Amniotic epithelial cell (primary cell): ENCODE measurements at regions not wholly inside any gene's neighbourhood (a gene's known extent, or its start where the extent isn't known, plus 50 kb on each side); places are given as distances from the start of the nearest gene placed in this dataset.
A peak's percentile ranks its signal among the peaks of the same experiment; 100 is the strongest.
"Not testable (repeated sequence)": the region's sequence is repeated elsewhere in the genome, so short reads cannot be mapped to it uniquely, and the experiment has no call there.

Experiments used
- DNase-seq: peaks from one replicate; pipeline ENCODE4 v3.0.0-alpha.2; 2010; ENCODE audit warnings: low read depth

- DNase-seq, result peak; percentile 21
Measured at GRCh38 chr5:89213573-89213972, 330.6 kb upstream of the MEF2C start.

- DNase-seq, result peak; percentile 63
Measured at GRCh38 chr5:89211836-89212235, 328.9 kb upstream of the MEF2C start.

- no peak for DNase-seq
Measured at GRCh38 chr5:89208811-89209210, 325.8 kb upstream of the MEF2C start.

- DNase-seq, result no peak
Measured at GRCh38 chr5:89208392-89208791, 325.4 kb upstream of the MEF2C start.

GRCh38 chr5:89204756-89205155, 321.8 kb upstream of the MEF2C start:
- DNase-seq, result no peak

- no peak for DNase-seq
Measured at GRCh38 chr5:89203611-89204010, 320.6 kb upstream of the MEF2C start.

- DNase-seq, result no peak
Measured at GRCh38 chr5:89200899-89201298, 317.9 kb upstream of the MEF2C start.

GRCh38 chr5:89199306-89199705, 316.3 kb upstream of the MEF2C start:
- DNase-seq, result no peak

- no peak for DNase-seq
Measured at GRCh38 chr5:89191374-89191773, 308.4 kb upstream of the MEF2C start.

GRCh38 chr5:89190515-89191265, 307.7 kb upstream of the MEF2C start:
- DNase-seq, result no peak

GRCh38 chr5:89187883-89188465, 305.0 kb upstream of the MEF2C start:
- no peak for DNase-seq

- DNase-seq, result no peak
Measured at GRCh38 chr5:89187268-89187667, 304.3 kb upstream of the MEF2C start.

- DNase-seq, result no peak
Measured at GRCh38 chr5:89181546-89181945, 298.6 kb upstream of the MEF2C start.

GRCh38 chr5:89179731-89180130, 296.7 kb upstream of the MEF2C start:
- no peak for DNase-seq

- DNase-seq, result no peak
Measured at GRCh38 chr5:89178541-89178940, 295.6 kb upstream of the MEF2C start.

- DNase-seq, result no peak
Measured at GRCh38 chr5:89173528-89173927, 290.5 kb upstream of the MEF2C start.

- DNase-seq, result no peak
Measured at GRCh38 chr5:89168766-89169165, 285.8 kb upstream of the MEF2C start.

GRCh38 chr5:89164703-89165102, 281.7 kb upstream of the MEF2C start:
- not testable (repeated sequence) for DNase-seq

GRCh38 chr5:89156226-89156625, 273.2 kb upstream of the MEF2C start:
- no peak for DNase-seq

- no peak for DNase-seq
Measured at GRCh38 chr5:89147031-89147430, 264.0 kb upstream of the MEF2C start.

- no peak for DNase-seq
Measured at GRCh38 chr5:89137148-89137547, 254.2 kb upstream of the MEF2C start.

GRCh38 chr5:89133975-89134374, 251.0 kb upstream of the MEF2C start:
- DNase-seq, result no peak

- DNase-seq, result no peak
Measured at GRCh38 chr5:89133129-89133528, 250.1 kb upstream of the MEF2C start.

GRCh38 chr5:89130851-89131250, 247.9 kb upstream of the MEF2C start:
- DNase-seq, result no peak
